ENCODE measurements at regions not wholly inside any gene's neighbourhood (a gene's known extent, or its start where the extent isn't known, plus 50 kb on each side); places are given as distances from the start of the nearest gene placed in this dataset.

GRCh38 chr20:48298433-48298832 lies 513.2 kb upstream of the SULF2 start:
- TF ChIP-seq, protein P1, sequence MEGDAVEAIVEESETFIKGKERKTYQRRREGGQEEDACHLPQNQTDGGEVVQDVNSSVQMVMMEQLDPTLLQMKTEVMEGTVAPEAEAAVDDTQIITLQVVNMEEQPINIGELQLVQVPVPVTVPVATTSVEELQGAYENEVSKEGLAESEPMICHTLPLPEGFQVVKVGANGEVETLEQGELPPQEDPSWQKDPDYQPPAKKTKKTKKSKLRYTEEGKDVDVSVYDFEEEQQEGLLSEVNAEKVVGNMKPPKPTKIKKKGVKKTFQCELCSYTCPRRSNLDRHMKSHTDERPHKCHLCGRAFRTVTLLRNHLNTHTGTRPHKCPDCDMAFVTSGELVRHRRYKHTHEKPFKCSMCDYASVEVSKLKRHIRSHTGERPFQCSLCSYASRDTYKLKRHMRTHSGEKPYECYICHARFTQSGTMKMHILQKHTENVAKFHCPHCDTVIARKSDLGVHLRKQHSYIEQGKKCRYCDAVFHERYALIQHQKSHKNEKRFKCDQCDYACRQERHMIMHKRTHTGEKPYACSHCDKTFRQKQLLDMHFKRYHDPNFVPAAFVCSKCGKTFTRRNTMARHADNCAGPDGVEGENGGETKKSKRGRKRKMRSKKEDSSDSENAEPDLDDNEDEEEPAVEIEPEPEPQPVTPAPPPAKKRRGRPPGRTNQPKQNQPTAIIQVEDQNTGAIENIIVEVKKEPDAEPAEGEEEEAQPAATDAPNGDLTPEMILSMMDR (IDR thresholded peaks at IDR 0.05; ENCODE audit: low read depth, low read length) = no peak
- Histone ChIP-seq H3K27ac (no peak overlapping the region), H3K36me3 (no peaks in the 10 kb centered on the region), H3K4me3 (ENCODE audit: low read depth, low read length) (no peak overlapping the region), H3K9me3 (ENCODE audit: severe bottlenecking) (no peaks in the 10 kb centered on the region), H3K27me3 (ENCODE audit: insufficient read depth, low read depth, severe bottlenecking) (no peaks in the 10 kb centered on the region)
- no peak for DNase-seq

DNA sequence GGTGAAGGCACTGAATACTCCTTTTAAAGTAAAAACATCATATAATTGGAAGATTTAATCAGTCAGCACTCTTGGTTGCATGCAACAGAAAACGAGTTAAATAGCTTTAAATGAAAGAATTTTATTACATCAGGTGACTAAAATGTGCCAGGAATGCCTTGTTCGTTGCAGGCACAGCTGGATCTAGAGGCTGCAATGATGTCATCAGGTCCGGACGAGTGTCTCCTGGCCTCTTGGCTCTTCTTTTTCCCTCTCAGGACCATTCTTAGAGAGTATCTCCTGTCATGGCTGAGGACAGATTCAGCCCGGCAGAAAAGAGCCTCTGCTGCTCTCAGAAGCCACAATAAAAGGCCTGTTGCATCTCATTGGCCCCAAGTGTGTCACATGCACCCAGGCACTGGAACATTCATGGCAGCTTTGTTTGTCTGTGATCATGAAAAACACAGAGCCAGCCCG lies 510.7 kb upstream of the SULF2 start:
- no peak overlapping the region for H3K27ac ChIP-seq
- DNase-seq = no peak
- TF ChIP-seq, protein P1 (IDR thresholded peaks at IDR 0.05; ENCODE audit: low read depth, low read length) = no peak

GRCh38 chr20:48295445-48295903 lies 510.2 kb upstream of the SULF2 start:
- Histone ChIP-seq H3K4me3 (ENCODE audit: low read depth, low read length) (no peak overlapping the region), H3K27ac (no peak overlapping the region), H3K27me3 (ENCODE audit: insufficient read depth, low read depth, severe bottlenecking) (no peaks in the 10 kb centered on the region), H3K36me3 (no peaks in the 10 kb centered on the region), H3K9me3 (ENCODE audit: severe bottlenecking) (no peaks in the 10 kb centered on the region)
- no peak for DNase-seq
- TF ChIP-seq, protein P1 (IDR thresholded peaks at IDR 0.05; ENCODE audit: low read depth, low read length) = peak; percentile 60

More for the DNA sequence above, 510.7 kb upstream of the SULF2 start:
- Histone ChIP-seq H3K4me3 (ENCODE audit: low read depth, low read length) (no peak overlapping the region), H3K9me3 (ENCODE audit: severe bottlenecking) (no peaks in the 10 kb centered on the region), H3K27me3 (ENCODE audit: insufficient read depth, low read depth, severe bottlenecking) (no peaks in the 10 kb centered on the region), H3K36me3 (no peaks in the 10 kb centered on the region)

GRCh38 chr20:48294942-48295341 lies 509.7 kb upstream of the SULF2 start:
- Histone ChIP-seq H3K9me3 (ENCODE audit: severe bottlenecking) (no peaks in the 10 kb centered on the region), H3K36me3 (no peaks in the 10 kb centered on the region), H3K27me3 (ENCODE audit: insufficient read depth, low read depth, severe bottlenecking) (no peaks in the 10 kb centered on the region), H3K27ac (no peak overlapping the region; the same call in 1 of the 2 replicates), H3K4me3 (ENCODE audit: low read depth, low read length) (no peak overlapping the region)
- TF ChIP-seq, protein P1 (IDR thresholded peaks at IDR 0.05; ENCODE audit: low read depth, low read length) = no peak
- no peak for DNase-seq

GRCh38 chr20:48294196-48294595 lies 508.9 kb upstream of the SULF2 start:
- DNase-seq = no peak
- H3K36me3 ChIP-seq = no peaks in the 10 kb centered on the region
- H3K9me3 ChIP-seq (ENCODE audit: severe bottlenecking) = no peaks in the 10 kb centered on the region
- no peak overlapping the region for H3K4me3 ChIP-seq (ENCODE audit: low read depth, low read length)
- TF ChIP-seq, protein P1 (IDR thresholded peaks at IDR 0.05; ENCODE audit: low read depth, low read length) = no peak
- H3K27ac ChIP-seq = no peak overlapping the region
- H3K27me3 ChIP-seq (ENCODE audit: insufficient read depth, low read depth, severe bottlenecking) = no peaks in the 10 kb centered on the region

- H3K36me3 ChIP-seq = no peaks in the 10 kb centered on the region
- H3K9me3 ChIP-seq (ENCODE audit: severe bottlenecking) = no peaks in the 10 kb centered on the region
- H3K4me3 ChIP-seq (ENCODE audit: low read depth, low read length) = no peak overlapping the region
- TF ChIP-seq, protein P1 (IDR thresholded peaks at IDR 0.05; ENCODE audit: low read depth, low read length) = no peak
- no peaks in the 10 kb centered on the region for H3K27me3 ChIP-seq (ENCODE audit: insufficient read depth, low read depth, severe bottlenecking)
- DNase-seq = no peak
- no peak overlapping the region for H3K27ac ChIP-seq
These were observed 508.4 kb upstream of the SULF2 start for GRCh38 chr20:48293671-48294070.

Measured in WERI-Rb-1 (cell line).